Large intestine (tissue), 3 donors: ENCODE measurements at regions not wholly inside any gene's neighbourhood (a gene's known extent, or its start where the extent isn't known, plus 50 kb on each side); places are given as distances from the start of the nearest gene placed in this dataset.

Source experiments
- DNase-seq, 2 donors: peaks; one replicate each; pipeline versions ENCODE4 v3.0.0 to v3.0.0-alpha.2; 2013
- H3K27ac ChIP-seq: one replicate; pipeline ENCODE4 v1.5.1; 2013; ENCODE audit warnings: low read length
- H3K27me3 ChIP-seq: 2 replicates; pipeline ENCODE4 v1.6.1; 2013; ENCODE audit warnings: low read length; ENCODE audit not compliant: control insufficient read depth, insufficient read depth
- H3K36me3 ChIP-seq: 2 replicates; pipeline ENCODE4 v1.6.1; 2013; ENCODE audit warnings: low read length; ENCODE audit not compliant: control insufficient read depth, insufficient read depth
- H3K4me1 ChIP-seq: one replicate; pipeline ENCODE4 v1.6.1; 2013; ENCODE audit warnings: low read length; ENCODE audit not compliant: control insufficient read depth, insufficient read depth
- H3K4me3 ChIP-seq: one replicate; pipeline ENCODE4 v1.5.1; 2013; ENCODE audit warnings: low read length
- H3K9me3 ChIP-seq: one replicate; pipeline ENCODE4 v1.6.1; 2013; ENCODE audit warnings: mild to moderate bottlenecking, low read depth, low read length, moderate library complexity; ENCODE audit not compliant: control insufficient read depth
- WGBS: methylation state at CpG from one replicate; pipeline ENCODE4 v1.1.5; 2013; ENCODE audit warnings: low lambda C conversion rate; ENCODE audit not compliant: insufficient coverage; 5-methylcytosine and 5-hydroxymethylcytosine counted together

DNA sequence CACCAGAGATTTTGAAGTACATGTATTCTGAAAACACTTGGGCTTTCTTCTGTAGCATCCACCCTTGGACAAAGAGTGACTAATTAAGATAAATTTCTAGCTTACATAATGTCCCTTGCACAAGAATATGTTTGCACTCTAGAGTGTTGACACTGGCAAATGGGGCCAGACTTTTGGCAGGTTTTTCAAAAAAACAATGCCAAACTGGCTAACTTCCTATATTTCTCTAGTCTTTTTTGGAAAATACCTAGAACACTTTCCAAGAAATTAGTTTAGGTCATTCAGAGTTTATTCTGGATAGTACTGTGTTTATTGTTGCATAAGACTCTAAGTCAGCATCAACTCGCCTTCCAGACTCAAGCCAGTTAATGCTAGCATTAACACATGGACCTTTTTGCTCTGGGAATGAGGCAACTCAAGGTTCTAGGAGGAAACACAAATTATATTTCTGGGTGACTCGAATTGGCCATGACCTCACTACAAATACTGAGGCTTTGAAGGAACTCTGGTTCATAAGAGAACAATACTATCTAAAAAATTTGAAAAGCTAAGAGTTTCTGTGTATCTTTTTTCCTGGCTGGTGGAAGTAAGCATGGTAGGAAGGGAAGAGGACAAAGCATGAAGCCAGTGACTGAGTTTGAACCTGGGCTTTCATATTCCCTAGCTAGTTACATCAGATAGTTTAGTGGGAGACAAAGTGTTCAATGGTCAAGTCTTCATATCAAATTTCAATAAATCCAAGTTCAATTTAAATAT, 101.6 kb downstream of the NREP start:
- H3K36me3 ChIP-seq: no peaks in the 10 kb centered on the region
- no CpG with 5 or more reads among the region's 2 CpGs for WGBS
- H3K4me3 ChIP-seq: no peak overlapping the region
- no peak for DNase-seq
- H3K27ac ChIP-seq: no peak overlapping the region
- H3K27me3 ChIP-seq: no peaks in the 10 kb centered on the region
- H3K4me1 ChIP-seq: no peaks in the 10 kb centered on the region
- H3K9me3 ChIP-seq: no peaks in the 10 kb centered on the region

- no peaks in the 10 kb centered on the region for H3K36me3 ChIP-seq
- DNase-seq: no peak
- no peak overlapping the region for H3K4me3 ChIP-seq
- no peak overlapping the region for H3K27ac ChIP-seq
- no peaks in the 10 kb centered on the region for H3K27me3 ChIP-seq
- H3K4me1 ChIP-seq: no peaks in the 10 kb centered on the region
- no peaks in the 10 kb centered on the region for H3K9me3 ChIP-seq
- WGBS: no CpG with 5 or more reads among the region's 6 CpGs
Measured at GRCh38 chr5:111653408-111653807, 103.6 kb downstream of the NREP start.

DNA sequence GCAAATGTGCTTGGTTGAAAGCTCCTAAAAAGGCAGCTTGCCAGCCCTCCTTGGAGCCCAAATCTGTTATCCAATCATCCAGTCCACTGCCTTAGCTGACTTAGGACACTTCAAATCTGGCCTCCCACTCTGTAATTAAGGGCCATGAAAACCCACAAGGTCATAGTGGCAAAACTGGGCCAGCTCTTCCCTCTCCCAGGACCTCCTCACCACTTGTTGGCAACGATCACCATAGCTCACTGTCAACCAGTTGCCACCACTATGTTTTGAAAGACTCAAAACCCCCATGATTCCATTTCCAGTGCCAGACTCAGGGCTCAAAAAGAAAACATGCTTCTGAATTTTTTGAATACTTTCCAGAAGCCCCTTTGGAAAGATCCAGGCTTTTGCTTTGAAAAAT, 107.5 kb downstream of the NREP start:
- no peak overlapping the region for H3K27ac ChIP-seq
- H3K4me3 ChIP-seq: no peak overlapping the region
- H3K4me1 ChIP-seq: no peaks in the 10 kb centered on the region
- no peaks in the 10 kb centered on the region for H3K9me3 ChIP-seq
- H3K36me3 ChIP-seq: no peaks in the 10 kb centered on the region
- WGBS: no CpG with 5 or more reads among the region's 1 CpG
- no peak for DNase-seq
- H3K27me3 ChIP-seq: no peaks in the 10 kb centered on the region

- no peak overlapping the region for H3K4me3 ChIP-seq
- H3K4me1 ChIP-seq: no peaks in the 10 kb centered on the region
- no peak for DNase-seq
- no peaks in the 10 kb centered on the region for H3K36me3 ChIP-seq
- H3K27me3 ChIP-seq: no peaks in the 10 kb centered on the region
- WGBS: no CpG with 5 or more reads among the region's 6 CpGs
- H3K9me3 ChIP-seq: no peaks in the 10 kb centered on the region
- no peak overlapping the region for H3K27ac ChIP-seq
Measured at GRCh38 chr5:111645303-111645838, 111.6 kb downstream of the NREP start.

GRCh38 chr5:111643499-111643898, 113.5 kb downstream of the NREP start:
- WGBS: no CpG with 5 or more reads among the region's 2 CpGs
- H3K27me3 ChIP-seq: no peaks in the 10 kb centered on the region
- peaks cover 5% of the 10 kb centered on the region for H3K9me3 ChIP-seq
- H3K36me3 ChIP-seq: no peaks in the 10 kb centered on the region
- no peak for DNase-seq
- no peak overlapping the region for H3K4me3 ChIP-seq
- no peaks in the 10 kb centered on the region for H3K4me1 ChIP-seq
- no peak overlapping the region for H3K27ac ChIP-seq

DNA sequence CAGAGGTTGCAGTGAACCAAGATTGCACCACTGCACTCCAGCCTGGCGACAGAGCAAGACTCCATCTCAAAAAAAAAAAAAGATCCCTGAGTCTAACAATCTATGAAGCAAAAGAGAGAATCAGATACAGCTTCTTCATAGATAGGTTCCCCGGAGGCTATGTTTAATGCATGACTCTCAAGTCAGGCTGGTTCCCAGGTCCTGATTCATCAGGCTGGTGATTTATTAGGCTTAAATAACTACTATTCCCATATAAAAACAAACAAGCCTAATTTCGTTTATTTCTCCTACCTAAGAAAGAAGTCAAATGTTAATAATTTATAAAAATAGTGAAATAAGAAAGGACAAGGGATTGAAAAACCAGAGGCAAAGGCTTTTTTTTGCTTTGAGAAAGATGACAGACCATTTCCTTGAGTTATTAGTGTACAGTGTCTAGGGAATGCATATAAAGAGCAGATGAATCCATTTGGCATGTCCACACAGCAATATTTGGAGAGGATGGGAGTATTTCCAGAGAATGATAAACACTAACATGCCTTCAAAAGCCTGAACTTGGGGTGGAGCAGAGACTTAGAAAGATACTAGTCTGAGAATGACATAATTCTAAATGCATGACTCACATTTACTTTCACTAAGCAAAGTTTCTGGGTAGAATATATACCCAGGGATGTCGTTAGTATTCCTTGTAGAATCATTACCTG, 115.3 kb downstream of the NREP start:
- peaks cover 5% of the 10 kb centered on the region for H3K9me3 ChIP-seq
- no peaks in the 10 kb centered on the region for H3K4me1 ChIP-seq
- no peak overlapping the region for H3K4me3 ChIP-seq
- 67% methylated on average over 2 of the region's 4 CpGs for WGBS
- H3K27ac ChIP-seq: no peak overlapping the region
- peak; percentile 5 to 13 for DNase-seq
- no peaks in the 10 kb centered on the region for H3K36me3 ChIP-seq
- H3K27me3 ChIP-seq: no peaks in the 10 kb centered on the region

- no peaks in the 10 kb centered on the region for H3K27me3 ChIP-seq
- WGBS: no CpG with 5 or more reads among the region's 2 CpGs
- H3K27ac ChIP-seq: no peak overlapping the region
Measured at GRCh38 chr5:111639912-111640311, 117.1 kb downstream of the NREP start.

GRCh38 chr5:111636736-111637135, 120.3 kb downstream of the NREP start:
- no peaks in the 10 kb centered on the region for H3K4me1 ChIP-seq
- no peaks in the 10 kb centered on the region for H3K36me3 ChIP-seq
- peaks cover 5% of the 10 kb centered on the region for H3K9me3 ChIP-seq
- no CpG with 5 or more reads among the region's 2 CpGs for WGBS
- no peak for DNase-seq
- no peaks in the 10 kb centered on the region for H3K27me3 ChIP-seq
- no peak overlapping the region for H3K27ac ChIP-seq
- H3K4me3 ChIP-seq: no peak overlapping the region

More at GRCh38 chr5:111639912-111640311, 117.1 kb downstream of the NREP start:
- H3K4me1 ChIP-seq: no peaks in the 10 kb centered on the region
- peaks cover 5% of the 10 kb centered on the region for H3K9me3 ChIP-seq
- no peak overlapping the region for H3K4me3 ChIP-seq
- no peak for DNase-seq
- no peaks in the 10 kb centered on the region for H3K36me3 ChIP-seq

DNA sequence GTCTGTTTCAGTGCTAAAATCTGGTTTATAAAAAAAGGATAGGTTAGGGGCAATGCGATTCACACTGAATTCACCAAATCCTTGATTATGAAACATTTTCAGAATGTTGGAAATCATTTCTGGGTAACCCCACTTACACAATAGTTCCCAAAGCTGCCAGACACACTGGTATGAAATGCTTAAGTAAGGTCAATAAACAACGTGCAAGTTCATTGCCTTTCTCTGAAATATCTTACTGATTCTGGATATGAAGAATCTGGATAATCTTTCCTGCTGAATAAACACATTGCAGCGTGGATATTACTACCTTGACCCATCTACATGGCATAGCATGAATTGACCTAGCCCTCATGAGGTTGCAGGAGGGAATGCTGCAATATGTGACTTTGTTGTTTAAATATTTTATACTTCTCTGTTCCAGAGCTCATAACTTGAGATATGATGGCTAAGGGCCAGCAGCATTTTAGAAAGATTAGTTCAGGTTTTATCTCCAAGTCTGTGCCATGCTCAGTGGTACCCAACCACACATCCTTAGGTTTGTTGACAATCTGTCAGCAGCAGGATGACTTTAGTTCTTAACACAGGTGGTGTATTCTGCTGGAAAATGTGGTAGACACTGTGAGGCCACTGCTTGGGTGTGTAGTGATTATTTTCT, 121.0 kb downstream of the NREP start:
- Histone ChIP-seq H3K4me3 (no peak overlapping the region), H3K4me1 (no peaks in the 10 kb centered on the region), H3K27me3 (no peaks in the 10 kb centered on the region), H3K36me3 (no peaks in the 10 kb centered on the region), H3K27ac (no peak overlapping the region), H3K9me3 (peaks cover 5% of the 10 kb centered on the region)
- WGBS: no CpG with 5 or more reads among the region's 3 CpGs
- DNase-seq: no peak

GRCh38 chr5:111635151-111635902, 121.7 kb downstream of the NREP start:
- no peak overlapping the region for H3K4me3 ChIP-seq
- H3K27me3 ChIP-seq: no peaks in the 10 kb centered on the region
- DNase-seq: no peak
- WGBS: 80% methylated on average over 2 of the region's 7 CpGs
- H3K9me3 ChIP-seq: peaks cover 5% of the 10 kb centered on the region
- no peaks in the 10 kb centered on the region for H3K4me1 ChIP-seq
- H3K36me3 ChIP-seq: no peaks in the 10 kb centered on the region
- H3K27ac ChIP-seq: no peak overlapping the region
